HepG2 (cell line): ENCODE measurements at regions not wholly inside any gene's neighbourhood (a gene's known extent, or its start where the extent isn't known, plus 50 kb on each side); places are given as distances from the start of the nearest gene placed in this dataset.

Experiments used
- CENPBD1 ChIP-seq: sonication (generic); formaldehyde crosslinking; IDR thresholded peaks from 2 replicates; pipeline ENCODE4 v1.8.0; 2022; ENCODE audit warnings: missing genetic modification reagents, low read depth, mild to moderate bottlenecking, borderline replicate concordance
- CTCF ChIP-seq: sonication (generic); formaldehyde crosslinking; IDR thresholded peaks from 2 replicates; pipeline ENCODE4 v1.5.0; 2020; ENCODE audit warnings: mild to moderate bottlenecking, missing genetic modification reagents, moderate library complexity
- ETV5 ChIP-seq: IDR thresholded peaks from 2 replicates; pipeline ENCODE4 v1.6.1; 2018; ENCODE audit warnings: missing biosample characterization, missing genetic modification reagents, inconsistent platforms, borderline replicate concordance
- EZH2 ChIP-seq: conservative IDR thresholded peaks from 2 replicates; pipeline ENCODE4 v1.6.1; 2012; ENCODE audit warnings: mild to moderate bottlenecking, low read depth, low read length, moderate library complexity
- HOXA7 ChIP-seq: sonication (generic); formaldehyde crosslinking; IDR thresholded peaks from 2 replicates; pipeline ENCODE4 v1.8.1; 2022; ENCODE audit warnings: mild to moderate bottlenecking, missing genetic modification reagents, moderate library complexity
- JUN ChIP-seq: sonication (generic); formaldehyde crosslinking; IDR thresholded peaks from 2 replicates; pipeline ENCODE4 v1.4.0; 2020; ENCODE audit warnings: mild to moderate bottlenecking, missing genetic modification reagents
- NFIC ChIP-seq: IDR thresholded peaks from 2 replicates; pipeline ENCODE4 v1.6.1; 2012; ENCODE audit warnings: mild to moderate bottlenecking, low read length, inconsistent platforms
- PHF21A ChIP-seq: sonication (generic); formaldehyde crosslinking; IDR thresholded peaks from 2 replicates; pipeline ENCODE4 v1.5.0; 2020; ENCODE audit warnings: mild to moderate bottlenecking, missing genetic modification reagents
- POLR2A ChIP-seq, 2 experiments: IDR thresholded peaks; 2 replicates each; pipeline ENCODE4 v1.6.1; 2011; ENCODE audit warnings: low read depth in 2 of 2, low read length in 2 of 2, mild to moderate bottlenecking in 1 of 2, moderate library complexity in 1 of 2; ENCODE audit not compliant: insufficient read depth in 1 of 2
- PTBP1 ChIP-seq: fragments of 200-400 bp; formaldehyde crosslinking; IDR thresholded peaks from 2 replicates; pipeline ENCODE4 v1.6.1; 2018; ENCODE audit warnings: low read length, low read depth; ENCODE audit not compliant: poor library complexity, severe bottlenecking
- SIX1 ChIP-seq: sonication (generic); formaldehyde crosslinking; IDR thresholded peaks from 2 replicates; pipeline ENCODE4 v1.4.0; 2020; ENCODE audit warnings: missing genetic modification reagents, borderline replicate concordance
- SRF ChIP-seq: IDR thresholded peaks from 2 replicates; pipeline ENCODE4 v1.6.1; 2011; ENCODE audit warnings: mild to moderate bottlenecking, low read depth, low read length, moderate library complexity
- ZNF501 ChIP-seq: sonication (generic); formaldehyde crosslinking; IDR thresholded peaks from 2 replicates; pipeline ENCODE4 v1.5.1; 2020; ENCODE audit warnings: mild to moderate bottlenecking, moderate library complexity, missing genetic modification reagents

- no peak for TF ChIP-seq POLR2A (IDR thresholded peaks at IDR 0.05; ENCODE audit: insufficient read depth in 1 of 2, low read depth in 2 of 2, low read length in 2 of 2)
- TF ChIP-seq ETV5 (CRISPR knock-in tag): no peak
- no peak for TF ChIP-seq ZNF501 (CRISPR knock-in tag)
- TF ChIP-seq SRF: no peak
- TF ChIP-seq EZH2: no peak
- TF ChIP-seq SIX1 (CRISPR knock-in tag): no peak
- no peak for TF ChIP-seq PTBP1
- no peak for TF ChIP-seq CENPBD1 (CRISPR knock-in tag)
- TF ChIP-seq JUN (CRISPR knock-in tag): no peak
- no peak for TF ChIP-seq CTCF
- no peak for TF ChIP-seq PHF21A (CRISPR knock-in tag)
- TF ChIP-seq NFIC: no peak
- TF ChIP-seq HOXA7 (CRISPR knock-in tag): no peak
Measured at GRCh38 chr3:84125201-84125721, 833.5 kb upstream of the CADM2 start.
